ENCODE measurements at regions not wholly inside any gene's neighbourhood (a gene's known extent, or its start where the extent isn't known, plus 50 kb on each side); places are given as distances from the start of the nearest gene placed in this dataset.

GRCh38 chr10:128472196-128472595 is 346.0 kb upstream of the MKI67 start (continued):
- TF ChIP-seq ZBTB40 (IDR thresholded peaks at IDR 0.05) (no peak), ZBTB40 (CRISPR knock-in tag; IDR thresholded peaks at IDR 0.05) (no peak), ZNF543 (CRISPR knock-in tag; IDR thresholded peaks at IDR 0.05) (no peak), HOMEZ (CRISPR knock-in tag; IDR thresholded peaks at IDR 0.05; ENCODE audit: low read depth) (no peak), ZNF772 (CRISPR knock-in tag; IDR thresholded peaks at IDR 0.05) (no peak), FOXP1 (IDR thresholded peaks at IDR 0.05) (no peak), FOXP1 (CRISPR knock-in tag; IDR thresholded peaks at IDR 0.05) (no peak), HMGXB4 (CRISPR knock-in tag; IDR thresholded peaks at IDR 0.05; ENCODE audit: borderline replicate concordance in 1 of 2, low read depth in 1 of 2) (no peak)

All from HepG2 (cell line).